H9 (cell line): ENCODE measurements at regions not wholly inside any gene's neighbourhood (a gene's known extent, or its start where the extent isn't known, plus 50 kb on each side); places are given as distances from the start of the nearest gene placed in this dataset.

Experiments used
- DNase-seq: peaks from one replicate; pipeline ENCODE4 v3.0.0-alpha.2; 2017
- H2AFZ ChIP-seq: one replicate; pipeline ENCODE4 v1.6.1; 2013; ENCODE audit warnings: mild to moderate bottlenecking, low read length, control low read depth, moderate library complexity
- H2AK5ac ChIP-seq: 2 replicates; pipeline ENCODE4 v1.6.1; 2013; ENCODE audit warnings: low read length, control low read depth, mixed read lengths; ENCODE audit not compliant: insufficient read length
- H2BK120ac ChIP-seq: one replicate; pipeline ENCODE4 v1.6.1; 2013; ENCODE audit warnings: low read depth, mild to moderate bottlenecking, low read length, control low read depth, inconsistent platforms; ENCODE audit not compliant: poor library complexity, severe bottlenecking
- H2BK12ac ChIP-seq: 2 replicates; pipeline ENCODE4 v1.6.1; 2013; ENCODE audit warnings: low read length, control low read depth, mixed read lengths, low read depth; ENCODE audit not compliant: insufficient read length
- H2BK15ac ChIP-seq: 2 replicates; pipeline ENCODE4 v1.6.1; 2013; ENCODE audit warnings: low read depth, low read length, control low read depth
- H2BK20ac ChIP-seq: one replicate; pipeline ENCODE4 v1.6.1; 2013; ENCODE audit warnings: low read depth, mild to moderate bottlenecking, low read length, control low read depth, inconsistent platforms; ENCODE audit not compliant: poor library complexity, severe bottlenecking
- H2BK5ac ChIP-seq: 2 replicates; pipeline ENCODE4 v1.6.1; 2013; ENCODE audit warnings: low read length, control low read depth, mixed read lengths; ENCODE audit not compliant: insufficient read length
- H3K14ac ChIP-seq: 2 replicates; pipeline ENCODE4 v1.6.1; 2013; ENCODE audit warnings: low read length, control low read depth; ENCODE audit not compliant: insufficient read depth
- H3K18ac ChIP-seq: 2 replicates; pipeline ENCODE4 v1.6.1; 2013; ENCODE audit warnings: low read depth, mild to moderate bottlenecking, mixed read lengths, low read length, control low read depth; ENCODE audit not compliant: insufficient read length
- H3K23ac ChIP-seq: 2 replicates; pipeline ENCODE4 v1.6.1; 2013; ENCODE audit warnings: low read length, control low read depth, mixed read lengths, low read depth; ENCODE audit not compliant: insufficient read length
- H3K23me2 ChIP-seq: 2 replicates; pipeline ENCODE4 v1.6.1; 2013; ENCODE audit warnings: low read depth, mild to moderate bottlenecking, mixed read lengths, low read length, control low read depth; ENCODE audit not compliant: insufficient read length, poor library complexity, severe bottlenecking
- H3K27ac ChIP-seq: 2 replicates; pipeline ENCODE4 v1.5.1; 2013; ENCODE audit warnings: low read length, control low read depth, mixed read lengths, low read depth; ENCODE audit not compliant: insufficient read length
- H3K27me3 ChIP-seq: 2 replicates; pipeline ENCODE4 v1.6.1; 2013; ENCODE audit warnings: low read length, control low read depth, inconsistent platforms; ENCODE audit not compliant: insufficient read depth
- H3K4ac ChIP-seq: 2 replicates; pipeline ENCODE4 v1.6.1; 2013; ENCODE audit warnings: low read depth, mild to moderate bottlenecking, control low read depth, inconsistent platforms, low read length, moderate library complexity
- H3K4me1 ChIP-seq: 2 replicates; pipeline ENCODE4 v1.6.1; 2013; ENCODE audit warnings: low read length, control low read depth, inconsistent platforms; ENCODE audit not compliant: insufficient read depth
- H3K4me2 ChIP-seq: 2 replicates; pipeline ENCODE4 v1.6.1; 2013; ENCODE audit warnings: low read length, control low read depth, mixed read lengths; ENCODE audit not compliant: insufficient read length, insufficient read depth
- H3K56ac ChIP-seq: 2 replicates; pipeline ENCODE4 v1.6.1; 2013; ENCODE audit warnings: low read depth, mild to moderate bottlenecking, mixed read lengths, low read length, control low read depth; ENCODE audit not compliant: insufficient read length
- H3K79me1 ChIP-seq: 2 replicates; pipeline ENCODE4 v1.6.1; 2013; ENCODE audit warnings: low read depth, mild to moderate bottlenecking, moderate library complexity, low read length, control low read depth, inconsistent platforms; ENCODE audit not compliant: insufficient read depth, poor library complexity, severe bottlenecking
- H3K79me2 ChIP-seq: 2 replicates; pipeline ENCODE4 v1.6.1; 2013; ENCODE audit warnings: low read length, control low read depth, inconsistent platforms; ENCODE audit not compliant: insufficient read depth
- H3K9ac ChIP-seq: 2 replicates; pipeline ENCODE4 v1.6.1; 2013; ENCODE audit warnings: low read length, control low read depth, mixed read lengths; ENCODE audit not compliant: insufficient read length; ENCODE audit errors: extremely low read depth
- H3K9me3 ChIP-seq: one replicate; pipeline ENCODE4 v1.6.1; 2013; ENCODE audit warnings: low read depth, low read length, inconsistent platforms; ENCODE audit not compliant: control insufficient read depth
- H3T11ph ChIP-seq: one replicate; pipeline ENCODE4 v1.6.1; 2013; ENCODE audit warnings: mild to moderate bottlenecking, low read length, control low read depth, inconsistent platforms
- H4K20me1 ChIP-seq: one replicate; pipeline ENCODE4 v1.6.1; 2013; ENCODE audit not compliant: control insufficient read depth, insufficient read length, insufficient read depth
- H4K5ac ChIP-seq: 2 replicates; pipeline ENCODE4 v1.6.1; 2013; ENCODE audit warnings: low read depth, mild to moderate bottlenecking, mixed read lengths, low read length, control low read depth; ENCODE audit not compliant: insufficient read length
- H4K8ac ChIP-seq: replicated peaks from 2 replicates; pipeline ENCODE4 v1.6.1; 2013; ENCODE audit warnings: low read length, control low read depth, mixed read lengths, low read depth; ENCODE audit not compliant: insufficient read length
- H4K91ac ChIP-seq: 2 replicates; pipeline ENCODE4 v1.6.1; 2013; ENCODE audit warnings: low read depth, mild to moderate bottlenecking, moderate library complexity, mixed read lengths, low read length, control low read depth; ENCODE audit not compliant: insufficient read length
- H3K27ac Mint-ChIP-seq, 3 experiments: 2 replicates in 2 of 3; 3 replicates in 1 of 3; pipeline ENCODE4 v1.8.0; 2020 to 2021; ENCODE audit warnings: mixed read lengths in 3 of 3, mild to moderate bottlenecking in 1 of 3, moderate library complexity in 1 of 3
- H3K27me3 Mint-ChIP-seq: 2 replicates; pipeline ENCODE4 v1.8.0; 2021; ENCODE audit warnings: low read depth, mild to moderate bottlenecking, moderate library complexity, mixed read lengths
- H3K36me3 Mint-ChIP-seq, 3 experiments: 2 replicates in 2 of 3; 3 replicates in 1 of 3; pipeline ENCODE4 v1.8.0; 2020 to 2021; ENCODE audit warnings: low read depth in 3 of 3, mixed read lengths in 3 of 3; ENCODE audit not compliant: insufficient read depth in 1 of 3
- H3K4me1 Mint-ChIP-seq, 2 experiments: 2 replicates each; pipeline ENCODE4 v1.8.0; 2020; ENCODE audit warnings: mixed read lengths in 2 of 2
- H3K4me3 Mint-ChIP-seq, 2 experiments: 2 replicates in 1 of 2; 3 replicates in 1 of 2; pipeline ENCODE4 v1.8.0; 2020 to 2021; ENCODE audit warnings: mild to moderate bottlenecking in 2 of 2, mixed read lengths in 2 of 2, moderate library complexity in 1 of 2
- H3K9me3 Mint-ChIP-seq, 2 experiments: 2 replicates in 1 of 2; 3 replicates in 1 of 2; pipeline ENCODE4 v1.8.0; 2020; ENCODE audit warnings: mild to moderate bottlenecking in 2 of 2, mixed read lengths in 2 of 2, moderate library complexity in 1 of 2
- CTCF ChIP-seq: fragments of 200-600 bp; sonication (generic); conservative IDR thresholded peaks from 3 replicates; pipeline ENCODE4 v1.8.0; 2021; ENCODE audit warnings: antibody characterized with exemption, mild to moderate bottlenecking
- WGBS: extraction: QIAGEN DNeasy Blood & Tissue Kit; methylation state at CpG from one replicate; pipeline ENCODE4 v1.1.7; 2013; ENCODE audit warnings: missing lambda C conversion rate, low lambda C conversion rate, mixed read lengths; ENCODE audit not compliant: insufficient read length; ENCODE audit errors: extremely low coverage; 5-methylcytosine and 5-hydroxymethylcytosine counted together

DNA sequence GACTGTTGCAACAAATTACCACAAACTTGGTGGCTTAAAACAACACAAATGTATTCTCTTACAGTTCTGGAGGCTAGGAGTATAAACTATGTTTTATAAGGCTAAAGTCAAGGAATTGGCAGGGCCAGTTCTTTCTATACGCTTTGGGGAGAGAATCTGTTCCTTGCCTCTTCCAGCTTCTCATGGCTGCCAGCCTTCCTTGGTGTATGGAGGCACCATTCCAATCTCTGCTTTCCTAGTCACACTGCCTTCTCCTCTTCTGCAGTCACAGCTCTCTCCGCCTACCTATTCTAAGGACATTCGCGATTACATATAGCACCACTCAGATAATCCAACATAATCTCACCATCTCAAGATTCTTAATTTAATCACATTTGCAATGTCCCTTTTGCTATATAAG, 140.4 kb upstream of the GNAO1 start:
- no peak overlapping the region for H4K91ac ChIP-seq
- no peak overlapping the region for H2BK5ac ChIP-seq
- no peak overlapping the region for H2AFZ ChIP-seq
- no peaks in the 10 kb centered on the region for H3K9me3 ChIP-seq
- H3K56ac ChIP-seq, result no peak overlapping the region
- H2BK120ac ChIP-seq, result no peak overlapping the region
- DNase-seq, result no peak
- H4K5ac ChIP-seq, result no peak overlapping the region
- no peak overlapping the region for H2BK12ac ChIP-seq
- H3K79me1 ChIP-seq, result no peaks in the 10 kb centered on the region
- no peaks in the 10 kb centered on the region for H3K23me2 ChIP-seq
- H4K20me1 ChIP-seq, result no peaks in the 10 kb centered on the region
- no CpG with 5 or more reads among the region's 4 CpGs for WGBS
- H2BK20ac ChIP-seq, result no peak overlapping the region
- no peak overlapping the region for H3K9ac ChIP-seq
- H3K14ac ChIP-seq, result no peak overlapping the region
- no peak overlapping the region for H4K8ac ChIP-seq
- Mint-ChIP-seq H3K36me3 (no peaks in the 10 kb centered on the region; a peak in 1 of 7 replicates), H3K27ac (no peak overlapping the region), H3K9me3 (no peaks in the 10 kb centered on the region), H3K4me1 (peaks cover 2 to 5% of the 10 kb centered on the region in 2 experiments; a peak in 2 of 4 replicates), H3K4me3 (no peak overlapping the region), H3K27me3 (peaks cover 11% of the 10 kb centered on the region)
- H3K4me1 ChIP-seq, result no peaks in the 10 kb centered on the region
- H3K4ac ChIP-seq, result no peak overlapping the region
- H3K79me2 ChIP-seq, result no peaks in the 10 kb centered on the region
- no peak overlapping the region for H3K27ac ChIP-seq
- no peak overlapping the region for H3K23ac ChIP-seq
- no peak overlapping the region for H3K4me2 ChIP-seq
- H3T11ph ChIP-seq, result no peak overlapping the region
- H2BK15ac ChIP-seq, result no peak overlapping the region
- no peaks in the 10 kb centered on the region for H3K27me3 ChIP-seq
- H3K18ac ChIP-seq, result no peak overlapping the region
- H2AK5ac ChIP-seq, result no peak overlapping the region
- no peak for TF ChIP-seq CTCF
